Lower lobe of right lung (tissue), 2 donors: ENCODE measurements at regions not wholly inside any gene's neighbourhood (a gene's known extent, or its start where the extent isn't known, plus 50 kb on each side); places are given as distances from the start of the nearest gene placed in this dataset.
A peak's percentile ranks its signal among the peaks of the same experiment; 100 is the strongest.

ENCODE experiments used
- ATAC-seq, 2 donors: fragments of 200-7000 bp; cut with Tn5 transposase; one replicate each; pipeline ENCODE4 v1.9.1; 2020 to 2022; ENCODE audit warnings: mild to moderate bottlenecking in 2 of 2, moderate library complexity in 2 of 2
- DNase-seq: peaks from one replicate; pipeline ENCODE4 v3.0.0-alpha.2; 2020
- H3K27ac ChIP-seq: fragments of 200-600 bp; one replicate; pipeline ENCODE4 v1.8.0; 2022
- H3K27me3 ChIP-seq: fragments of 200-600 bp; one replicate; pipeline ENCODE4 v1.8.0; 2022; ENCODE audit warnings: low read depth
- H3K36me3 ChIP-seq: fragments of 200-600 bp; one replicate; pipeline ENCODE4 v1.8.0; 2022; ENCODE audit warnings: mild to moderate bottlenecking
- H3K4me1 ChIP-seq: fragments of 200-600 bp; one replicate; pipeline ENCODE4 v1.8.0; 2022
- H3K4me3 ChIP-seq: fragments of 200-600 bp; one replicate; pipeline ENCODE4 v1.8.0; 2022; ENCODE audit warnings: mild to moderate bottlenecking
- H3K9me3 ChIP-seq: fragments of 200-600 bp; one replicate; pipeline ENCODE4 v1.8.0; 2022
- CTCF ChIP-seq: fragments of 200-600 bp; IDR thresholded peaks from one replicate; pipeline ENCODE4 v1.8.0; 2022; ENCODE audit warnings: antibody characterized with exemption, mild to moderate bottlenecking
- intact Hi-C: fragments of 100-400 bp; cut with DNase I; formaldehyde crosslinking; loops from one replicate; pipeline ENCODE4 v1.11.0; 2022
- donor health status: DM: no; HTN: yes; CAD: no; lungs with severe emphysema.

GRCh38 chr3:176919836-176920765 lies 277.2 kb downstream of the TBL1XR1 start:
- intact Hi-C loops = no loop called here
- Histone ChIP-seq H3K27me3 (no peaks in the 10 kb centered on the region), H3K4me1 (no peaks in the 10 kb centered on the region), H3K9me3 (no peaks in the 10 kb centered on the region), H3K4me3 (no peak overlapping the region), H3K36me3 (no peaks in the 10 kb centered on the region), H3K27ac (no peak overlapping the region)
- DNase-seq = no peak
- peak in 1 of 2 donors; percentile 23 for ATAC-seq
- TF ChIP-seq CTCF = no peak

- ATAC-seq (peak; percentile 55 to 87), DNase-seq (no peak)
- H3K4me1 ChIP-seq = no peaks in the 10 kb centered on the region
- no peak for TF ChIP-seq CTCF
- H3K27me3 ChIP-seq = no peaks in the 10 kb centered on the region
- H3K4me3 ChIP-seq = no peak overlapping the region
- peak overlapping the region; percentile 31 for H3K27ac ChIP-seq
- H3K36me3 ChIP-seq = no peaks in the 10 kb centered on the region
- H3K9me3 ChIP-seq = no peaks in the 10 kb centered on the region
- intact Hi-C loops = no loop called here
Observed at GRCh38 chr3:176916777-176917176, 280.5 kb downstream of the TBL1XR1 start.

- intact Hi-C loops = no loop called here
- H3K36me3 ChIP-seq = no peaks in the 10 kb centered on the region
- ATAC-seq = no peak
- H3K9me3 ChIP-seq = no peaks in the 10 kb centered on the region
- H3K27me3 ChIP-seq = no peaks in the 10 kb centered on the region
- H3K27ac ChIP-seq = no peak overlapping the region
- no peak overlapping the region for H3K4me3 ChIP-seq
- no peaks in the 10 kb centered on the region for H3K4me1 ChIP-seq
- TF ChIP-seq CTCF = no peak
- DNase-seq = no peak
Observed at GRCh38 chr3:176914764-176915163, 282.5 kb downstream of the TBL1XR1 start.

GRCh38 chr3:176911579-176911978 lies 285.7 kb downstream of the TBL1XR1 start:
- no peaks in the 10 kb centered on the region for H3K27me3 ChIP-seq
- intact Hi-C loops = no loop called here
- TF ChIP-seq CTCF = no peak

GRCh38 chr3:176909044-176909443 lies 288.2 kb downstream of the TBL1XR1 start:
- H3K27me3 ChIP-seq = no peaks in the 10 kb centered on the region
- intact Hi-C loops = no loop called here
- H3K4me3 ChIP-seq = no peak overlapping the region
- no peaks in the 10 kb centered on the region for H3K36me3 ChIP-seq
- TF ChIP-seq CTCF = no peak
- no peaks in the 10 kb centered on the region for H3K4me1 ChIP-seq
- ATAC-seq (no peak), DNase-seq (no peak)
- no peak overlapping the region for H3K27ac ChIP-seq
- no peaks in the 10 kb centered on the region for H3K9me3 ChIP-seq

More at GRCh38 chr3:176911579-176911978, 285.7 kb downstream of the TBL1XR1 start:
- H3K36me3 ChIP-seq = no peaks in the 10 kb centered on the region
- no peak overlapping the region for H3K27ac ChIP-seq
- H3K4me3 ChIP-seq = no peak overlapping the region
- DNase-seq (no peak), ATAC-seq (no peak)
- H3K9me3 ChIP-seq = no peaks in the 10 kb centered on the region
- H3K4me1 ChIP-seq = no peaks in the 10 kb centered on the region
